ENCODE measurements at regions not wholly inside any gene's neighbourhood (a gene's known extent, or its start where the extent isn't known, plus 50 kb on each side); places are given as distances from the start of the nearest gene placed in this dataset.

GRCh38 chr11:70944141-70944540, 308.2 kb downstream of the SHANK2 start:
- TF ChIP-seq CTCF (IDR thresholded peaks at IDR 0.05), result no peak
- no peak overlapping the region for H3K4me3 ChIP-seq
- peaks cover 8 to 46% of the 10 kb centered on the region in 2 donors for H3K9me3 ChIP-seq
- DNase-seq (ENCODE audit: low spot score), result no peak
- no peak overlapping the region for H3K27ac ChIP-seq
- no peaks in the 10 kb centered on the region for H3K4me1 ChIP-seq
- no peaks in the 10 kb centered on the region for H3K36me3 ChIP-seq
- no peaks in the 10 kb centered on the region for H3K27me3 ChIP-seq

- H3K36me3 ChIP-seq, result no peaks in the 10 kb centered on the region
- TF ChIP-seq CTCF (IDR thresholded peaks at IDR 0.05), result no peak
- no peaks in the 10 kb centered on the region for H3K27me3 ChIP-seq
- no peak overlapping the region for H3K27ac ChIP-seq
- no peak for DNase-seq (ENCODE audit: low spot score)
- no peaks in the 10 kb centered on the region for H3K4me1 ChIP-seq
- no peak overlapping the region for H3K4me3 ChIP-seq
- peaks cover 8 to 46% of the 10 kb centered on the region in 2 donors for H3K9me3 ChIP-seq
These were observed 307.7 kb downstream of the SHANK2 start for GRCh38 chr11:70944636-70945035.

- DNase-seq (ENCODE audit: low spot score), result no peak
- Histone ChIP-seq H3K36me3 (no peaks in the 10 kb centered on the region), H3K27ac (no peak overlapping the region), H3K4me1 (no peaks in the 10 kb centered on the region), H3K4me3 (no peak overlapping the region), H3K9me3 (peaks cover 0 to 20% of the 10 kb centered on the region in 2 donors), H3K27me3 (no peaks in the 10 kb centered on the region)
- TF ChIP-seq CTCF (IDR thresholded peaks at IDR 0.05), result no peak
These were observed 304.0 kb downstream of the SHANK2 start for GRCh38 chr11:70948398-70948797.

GRCh38 chr11:70948855-70949531, 303.4 kb downstream of the SHANK2 start:
- Histone ChIP-seq H3K4me1 (no peaks in the 10 kb centered on the region), H3K4me3 (no peak overlapping the region), H3K36me3 (no peaks in the 10 kb centered on the region), H3K27me3 (no peaks in the 10 kb centered on the region), H3K9me3 (peaks cover 0 to 14% of the 10 kb centered on the region in 2 donors), H3K27ac (no peak overlapping the region)
- no peak for DNase-seq (ENCODE audit: low spot score)
- no peak for TF ChIP-seq CTCF (IDR thresholded peaks at IDR 0.05)

- H3K36me3 ChIP-seq, result no peaks in the 10 kb centered on the region
- no peaks in the 10 kb centered on the region for H3K9me3 ChIP-seq
- H3K4me3 ChIP-seq, result no peak overlapping the region
- no peaks in the 10 kb centered on the region for H3K27me3 ChIP-seq
- no peak for DNase-seq (ENCODE audit: low spot score)
- no peak overlapping the region for H3K27ac ChIP-seq
- H3K4me1 ChIP-seq, result no peaks in the 10 kb centered on the region
- no peak for TF ChIP-seq CTCF (IDR thresholded peaks at IDR 0.05)
These were observed 301.1 kb downstream of the SHANK2 start for GRCh38 chr11:70951139-70951804.

All from right atrium auricular region (tissue), 2 donors.